ENCODE measurements at regions not wholly inside any gene's neighbourhood (a gene's known extent, or its start where the extent isn't known, plus 50 kb on each side); places are given as distances from the start of the nearest gene placed in this dataset.
"Not testable (repeated sequence)": the region's sequence is repeated elsewhere in the genome, so short reads cannot be mapped to it uniquely, and the experiment has no call there.

GRCh38 chr5:118462276-118462675 is 526.1 kb downstream of the DTWD2 start:
- not testable (repeated sequence) for DNase-seq

GRCh38 chr5:118461436-118461835 is 526.9 kb downstream of the DTWD2 start:
- DNase-seq = no peak

- no peak for DNase-seq
Observed at GRCh38 chr5:118459490-118459889, 528.9 kb downstream of the DTWD2 start.

GRCh38 chr5:118456085-118456484 is 532.3 kb downstream of the DTWD2 start:
- no peak for DNase-seq

- no peak for DNase-seq
Observed at GRCh38 chr5:118451697-118452247, 536.6 kb downstream of the DTWD2 start.

- DNase-seq = no peak
Observed at GRCh38 chr5:118450554-118451332, 537.6 kb downstream of the DTWD2 start.

- DNase-seq = no peak
Observed at GRCh38 chr5:118447350-118447749, 541.0 kb downstream of the DTWD2 start.

- no peak for DNase-seq
Observed at GRCh38 chr5:118441956-118442355, 546.4 kb downstream of the DTWD2 start.

- DNase-seq = no peak
Observed at GRCh38 chr5:118441034-118441433, 547.3 kb downstream of the DTWD2 start.

- DNase-seq = no peak
Observed at GRCh38 chr5:118440496-118440895, 547.9 kb downstream of the DTWD2 start.

GRCh38 chr5:118439831-118440230 is 548.5 kb downstream of the DTWD2 start:
- DNase-seq = no peak

GRCh38 chr5:118435131-118435530 is 553.2 kb downstream of the DTWD2 start:
- no peak for DNase-seq

- no peak for DNase-seq
Observed at GRCh38 chr5:118434522-118434921, 553.8 kb downstream of the DTWD2 start.

GRCh38 chr5:118430076-118430475 is 558.3 kb downstream of the DTWD2 start:
- no peak for DNase-seq

- DNase-seq = no peak
Observed at GRCh38 chr5:118407958-118408357, 580.4 kb downstream of the DTWD2 start.

GRCh38 chr5:118405650-118406061 is 582.7 kb downstream of the DTWD2 start:
- no peak for DNase-seq

- DNase-seq = no peak
Observed at GRCh38 chr5:118397236-118397635, 591.1 kb downstream of the DTWD2 start.

GRCh38 chr5:118392491-118392890 is 595.9 kb downstream of the DTWD2 start:
- no peak for DNase-seq

GRCh38 chr5:118382931-118383330 is 605.4 kb downstream of the DTWD2 start:
- DNase-seq = not testable (repeated sequence)

- DNase-seq = no peak
Observed at GRCh38 chr5:118379470-118379869, 608.9 kb downstream of the DTWD2 start.

- no peak for DNase-seq
Observed at GRCh38 chr5:118378959-118379358, 609.4 kb downstream of the DTWD2 start.

- no peak for DNase-seq
Observed at GRCh38 chr5:118377420-118377819, 610.9 kb downstream of the DTWD2 start.

GRCh38 chr5:118371973-118372831 is 616.1 kb downstream of the DTWD2 start:
- DNase-seq = no peak

- no peak for DNase-seq
Observed at GRCh38 chr5:118366429-118366828, 621.9 kb downstream of the DTWD2 start.

Measured in CD4-positive, alpha-beta T cell treated with Interleukin-21 for 1 hour (primary cell).